GM23338 (cell line): ENCODE measurements at regions not wholly inside any gene's neighbourhood (a gene's known extent, or its start where the extent isn't known, plus 50 kb on each side); places are given as distances from the start of the nearest gene placed in this dataset.

Experiments used
- ATAC-seq: fragments of 200-7000 bp; cut with Tn5 transposase; 3 replicates; pipeline ENCODE4 v1.9.1; 2020
- DNase-seq: peaks from one replicate; pipeline ENCODE4 v3.0.0-alpha.2; 2015; ENCODE audit warnings: low spot score
- H2AFZ ChIP-seq: fragments of 200-600 bp; sonication (generic); 2 replicates; pipeline ENCODE4 v1.8.0; 2016; ENCODE audit warnings: antibody characterized with exemption, mild to moderate bottlenecking, moderate library complexity
- H3F3A ChIP-seq: fragments of 200-600 bp; sonication (generic); replicated peaks from 2 replicates; pipeline ENCODE4 v1.8.0; 2017; ENCODE audit warnings: antibody characterized with exemption, mixed run types, low read depth
- H3K27ac ChIP-seq: fragments of 200-600 bp; sonication (generic); 2 replicates; pipeline ENCODE4 v1.6.1; 2016; ENCODE audit warnings: low read depth
- H3K27me3 ChIP-seq: fragments of 200-600 bp; sonication (generic); 2 replicates; pipeline ENCODE4 v1.8.0; 2016; ENCODE audit warnings: mild to moderate bottlenecking, mixed run types, moderate library complexity; ENCODE audit not compliant: insufficient read depth
- H3K36me3 ChIP-seq: fragments of 200-600 bp; sonication (generic); 2 replicates; pipeline ENCODE4 v1.8.0; 2016; ENCODE audit warnings: mild to moderate bottlenecking; ENCODE audit not compliant: insufficient read depth
- H3K4me1 ChIP-seq: fragments of 200-600 bp; sonication (generic); 2 replicates; pipeline ENCODE4 v1.8.0; 2016; ENCODE audit warnings: mild to moderate bottlenecking, moderate library complexity; ENCODE audit not compliant: insufficient read depth
- H3K4me2 ChIP-seq: fragments of 200-600 bp; sonication (generic); 2 replicates; pipeline ENCODE4 v1.7.1; 2017; ENCODE audit warnings: mixed run types
- H3K4me3 ChIP-seq: fragments of 200-600 bp; sonication (generic); 2 replicates; pipeline ENCODE4 v1.6.1; 2016; ENCODE audit warnings: mixed run types
- H3K79me2 ChIP-seq: fragments of 200-600 bp; sonication (generic); replicated peaks from 2 replicates; pipeline ENCODE4 v1.8.0; 2017; ENCODE audit warnings: mild to moderate bottlenecking; ENCODE audit not compliant: insufficient read depth
- H3K9me2 ChIP-seq: fragments of 200-600 bp; sonication (generic); 2 replicates; pipeline ENCODE4 v1.8.0; 2017; ENCODE audit not compliant: insufficient read depth
- H4K20me1 ChIP-seq: fragments of 200-600 bp; sonication (generic); replicated peaks from 2 replicates; pipeline ENCODE4 v1.8.0; 2017; ENCODE audit warnings: mild to moderate bottlenecking; ENCODE audit not compliant: insufficient read depth
- H3K27ac Mint-ChIP-seq: 2 replicates; pipeline ENCODE4 v1.8.0; 2020; ENCODE audit warnings: inconsistent platforms, mild to moderate bottlenecking, moderate library complexity, mixed read lengths
- H3K27me3 Mint-ChIP-seq: 3 replicates; pipeline ENCODE4 v1.8.0; 2022; ENCODE audit warnings: low read depth, mild to moderate bottlenecking, moderate library complexity, mixed read lengths, inconsistent platforms; ENCODE audit not compliant: insufficient read depth, poor library complexity
- H3K36me3 Mint-ChIP-seq: 3 replicates; pipeline ENCODE4 v1.8.0; 2021; ENCODE audit warnings: low read depth, mild to moderate bottlenecking, inconsistent platforms, moderate library complexity, mixed read lengths
- H3K4me1 Mint-ChIP-seq: 3 replicates; pipeline ENCODE4 v1.8.0; 2020; ENCODE audit warnings: mild to moderate bottlenecking, inconsistent platforms, mixed read lengths
- H3K4me3 Mint-ChIP-seq: 3 replicates; pipeline ENCODE4 v1.8.0; 2021; ENCODE audit warnings: moderate library complexity, mild to moderate bottlenecking, inconsistent platforms, mixed read lengths
- H3K9me3 Mint-ChIP-seq: 3 replicates; pipeline ENCODE4 v1.8.0; 2020; ENCODE audit warnings: moderate library complexity, mild to moderate bottlenecking, inconsistent platforms, mixed read lengths
- CREB1 ChIP-seq: fragments of 250-450 bp; sonication (Bioruptor Pico); IDR thresholded peaks from 2 replicates; pipeline ENCODE4 v1.5.0; 2020; ENCODE audit warnings: low read depth, mild to moderate bottlenecking, moderate library complexity
- EZH2 ChIP-seq: fragments of 200-600 bp; sonication (generic); IDR thresholded peaks from one replicate; pipeline ENCODE4 v1.8.0; 2017; ENCODE audit warnings: antibody characterized with exemption, mild to moderate bottlenecking, low read depth; ENCODE audit not compliant: unreplicated experiment
- EZH2phosphoT487 ChIP-seq: fragments of 200-600 bp; sonication (generic); IDR thresholded peaks from one replicate; pipeline ENCODE4 v1.8.1; 2018; ENCODE audit warnings: antibody characterized with exemption; ENCODE audit not compliant: unreplicated experiment
- JUNB ChIP-seq: IDR thresholded peaks from one replicate; pipeline ENCODE4 v1.6.1; 2016; ENCODE audit warnings: antibody characterized with exemption; ENCODE audit not compliant: unreplicated experiment
- NANOG ChIP-seq: IDR thresholded peaks from 2 replicates; pipeline ENCODE4 v1.6.1; 2016; ENCODE audit warnings: antibody characterized with exemption, borderline replicate concordance
- POLR2AphosphoS5 ChIP-seq: IDR thresholded peaks from 2 replicates; pipeline ENCODE4 v1.6.1; 2016; ENCODE audit warnings: antibody characterized with exemption, low read depth
- REST ChIP-seq: IDR thresholded peaks from one replicate; pipeline ENCODE4 v1.6.1; 2018; ENCODE audit warnings: antibody characterized with exemption; ENCODE audit not compliant: unreplicated experiment
- STAT1 ChIP-seq: IDR thresholded peaks from one replicate; pipeline ENCODE4 v1.6.1; 2016; ENCODE audit warnings: antibody characterized with exemption; ENCODE audit not compliant: unreplicated experiment
- ZNF114 ChIP-seq: fragments of 250-450 bp; sonication (Bioruptor Pico); IDR thresholded peaks from 2 replicates; pipeline ENCODE4 v1.5.0; 2020; ENCODE audit warnings: mild to moderate bottlenecking, moderate library complexity
- ZNF331 ChIP-seq: fragments of 250-450 bp; sonication (Bioruptor Pico); IDR thresholded peaks from 2 replicates; pipeline ENCODE4 v1.5.0; 2020; ENCODE audit warnings: low read depth, mild to moderate bottlenecking, moderate library complexity
- ZNF462 ChIP-seq: fragments of 250-450 bp; sonication (Bioruptor Pico); IDR thresholded peaks from 2 replicates; pipeline ENCODE4 v1.5.0; 2020; ENCODE audit warnings: mild to moderate bottlenecking, moderate library complexity

GRCh38 chr2:198545411-198545810 is 741.0 kb downstream of the PLCL1 start (continued):
- TF ChIP-seq REST (no peak), STAT1 (no peak), EZH2phosphoT487 (no peak)

GRCh38 chr2:198544461-198544860 is 740.1 kb downstream of the PLCL1 start:
- peaks cover 5% of the 10 kb centered on the region; the same call in 1 of the 2 replicates for H3K9me2 ChIP-seq
- no peaks in the 10 kb centered on the region for H3K27me3 ChIP-seq
- H2AFZ ChIP-seq = no peak overlapping the region
- H3K4me1 Mint-ChIP-seq = peaks cover 8% of the 10 kb centered on the region; the same call in 2 of the 3 replicates
- H3K27ac Mint-ChIP-seq = no peak overlapping the region
- H3K27ac ChIP-seq = no peak overlapping the region
- H3K27me3 Mint-ChIP-seq = no peaks in the 10 kb centered on the region
- H3K79me2 ChIP-seq = no peaks in the 10 kb centered on the region
- DNase-seq (no peak), ATAC-seq (no peak)
- H3K36me3 ChIP-seq = no peaks in the 10 kb centered on the region
- H3F3A ChIP-seq = no peaks in the 10 kb centered on the region
- no peak overlapping the region for H3K4me3 ChIP-seq
- H3K9me3 Mint-ChIP-seq = no peaks in the 10 kb centered on the region
- no peak overlapping the region for H3K4me3 Mint-ChIP-seq
- H4K20me1 ChIP-seq = no peaks in the 10 kb centered on the region
- H3K36me3 Mint-ChIP-seq = no peaks in the 10 kb centered on the region
- peaks cover 6% of the 10 kb centered on the region; the same call in 1 of the 2 replicates for H3K4me1 ChIP-seq
- no peak overlapping the region for H3K4me2 ChIP-seq
- TF ChIP-seq POLR2AphosphoS5 = no peak
- no peak for TF ChIP-seq ZNF462 (CRISPR knock-in tag)
- no peak for TF ChIP-seq NANOG
- no peak for TF ChIP-seq JUNB
- no peak for TF ChIP-seq CREB1
- TF ChIP-seq ZNF331 (CRISPR knock-in tag) = no peak
- TF ChIP-seq STAT1 = no peak
- no peak for TF ChIP-seq EZH2
- no peak for TF ChIP-seq ZNF114 (CRISPR knock-in tag)
- TF ChIP-seq REST = no peak
- no peak for TF ChIP-seq EZH2phosphoT487
